GM23248 (cell line): ENCODE measurements at regions not wholly inside any gene's neighbourhood (a gene's known extent, or its start where the extent isn't known, plus 50 kb on each side); places are given as distances from the start of the nearest gene placed in this dataset.

ENCODE experiments used
- EZH2 ChIP-seq: fragments of 200-600 bp; sonication (generic); IDR thresholded peaks from 2 replicates; pipeline ENCODE4 v1.6.1; 2018; ENCODE audit warnings: antibody characterized with exemption, mild to moderate bottlenecking; ENCODE audit not compliant: insufficient read depth, poor library complexity, severe bottlenecking
- EZH2phosphoT487 ChIP-seq: fragments of 200-600 bp; sonication (generic); IDR thresholded peaks from 2 replicates; pipeline ENCODE4 v1.6.1; 2018; ENCODE audit warnings: antibody characterized with exemption, moderate library complexity, mild to moderate bottlenecking, low read depth; ENCODE audit not compliant: insufficient read depth

DNA sequence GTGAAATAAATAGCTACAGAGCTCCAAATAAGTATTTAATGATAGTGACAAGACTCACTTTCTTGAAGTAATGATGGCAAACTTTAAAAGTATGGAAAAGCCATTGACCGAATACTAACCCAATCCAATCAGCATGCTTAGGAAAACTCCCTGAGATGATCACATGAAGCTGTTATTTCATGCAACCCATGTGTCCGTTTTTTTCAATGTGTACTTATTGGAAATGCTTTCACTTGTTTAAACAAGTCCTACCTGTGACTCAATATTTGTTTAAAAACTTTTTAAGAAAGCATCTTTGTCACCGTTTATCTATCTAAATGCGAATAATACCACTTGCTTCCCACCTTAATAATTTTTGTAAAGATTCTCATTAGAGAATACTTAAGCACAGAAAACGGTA is 185.8 kb downstream of the NRIP1 start:
- TF ChIP-seq EZH2 = no peak
- TF ChIP-seq EZH2phosphoT487 = no peak
